C4-2B (cell line): ENCODE measurements at regions not wholly inside any gene's neighbourhood (a gene's known extent, or its start where the extent isn't known, plus 50 kb on each side); places are given as distances from the start of the nearest gene placed in this dataset.

ENCODE experiments used
- H3K27ac ChIP-seq: fragments of 450-650 bp; 2 replicates; pipeline ENCODE4 v1.5.1; 2017
- CTCF ChIP-seq: fragments of 450-650 bp; conservative IDR thresholded peaks from 2 replicates; pipeline ENCODE4 v1.5.1; 2017; ENCODE audit warnings: mild to moderate bottlenecking
- ZFX ChIP-seq: fragments of 450-650 bp; IDR thresholded peaks from 2 replicates; pipeline ENCODE4 v1.6.1; 2017

- TF ChIP-seq ZFX (no peak), CTCF (no peak)
- H3K27ac ChIP-seq, result no peak overlapping the region
Observed at GRCh38 chr19:30854207-30854606, 482.0 kb downstream of the ZNF536 start.

DNA sequence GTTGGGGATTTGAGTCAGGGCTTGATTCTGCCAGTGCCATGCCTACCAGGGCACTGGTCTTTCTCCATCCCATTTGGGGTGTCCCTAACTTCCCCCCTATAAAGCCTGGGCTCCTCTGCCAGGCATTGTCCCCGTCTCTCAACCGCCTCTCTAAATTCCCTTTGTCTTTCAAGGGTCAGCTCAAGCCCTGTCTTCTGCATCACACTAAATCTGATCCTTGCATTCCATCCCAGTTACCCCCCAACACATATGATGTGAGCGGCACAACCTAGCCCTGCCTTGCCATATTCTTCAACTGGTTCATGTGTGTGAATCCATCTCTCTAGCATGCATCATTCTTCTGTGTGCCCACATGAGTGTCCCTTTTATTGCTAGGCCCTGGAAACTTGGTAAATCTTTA lies 480.9 kb downstream of the ZNF536 start:
- no peak for TF ChIP-seq CTCF
- no peak for TF ChIP-seq ZFX

GRCh38 chr19:30852168-30852567 lies 480.0 kb downstream of the ZNF536 start:
- H3K27ac ChIP-seq, result no peak overlapping the region
- TF ChIP-seq CTCF, result no peak

More for the DNA sequence above, 480.9 kb downstream of the ZNF536 start:
- H3K27ac ChIP-seq, result no peak overlapping the region

DNA sequence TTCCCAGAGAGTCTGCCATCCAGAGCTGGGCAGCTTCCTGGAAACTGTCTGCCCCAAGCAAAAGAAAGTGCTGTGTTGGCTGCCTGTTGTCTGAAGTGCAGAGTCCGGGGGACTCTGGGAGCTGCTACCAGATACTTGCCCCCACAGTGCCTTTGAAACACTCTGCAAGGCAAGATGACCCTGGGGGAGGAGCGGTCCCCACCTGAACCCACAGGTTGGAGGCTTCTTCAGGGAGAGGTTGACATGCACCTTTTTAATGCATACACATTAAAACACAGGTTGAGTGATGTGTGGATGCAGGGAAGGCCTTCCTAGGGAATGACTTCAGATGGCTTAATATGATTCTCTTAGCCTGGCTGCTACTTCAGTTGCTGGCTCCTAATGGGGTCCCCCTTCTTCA lies 479.5 kb downstream of the ZNF536 start:
- TF ChIP-seq ZFX (no peak), CTCF (no peak)
- no peak overlapping the region for H3K27ac ChIP-seq

DNA sequence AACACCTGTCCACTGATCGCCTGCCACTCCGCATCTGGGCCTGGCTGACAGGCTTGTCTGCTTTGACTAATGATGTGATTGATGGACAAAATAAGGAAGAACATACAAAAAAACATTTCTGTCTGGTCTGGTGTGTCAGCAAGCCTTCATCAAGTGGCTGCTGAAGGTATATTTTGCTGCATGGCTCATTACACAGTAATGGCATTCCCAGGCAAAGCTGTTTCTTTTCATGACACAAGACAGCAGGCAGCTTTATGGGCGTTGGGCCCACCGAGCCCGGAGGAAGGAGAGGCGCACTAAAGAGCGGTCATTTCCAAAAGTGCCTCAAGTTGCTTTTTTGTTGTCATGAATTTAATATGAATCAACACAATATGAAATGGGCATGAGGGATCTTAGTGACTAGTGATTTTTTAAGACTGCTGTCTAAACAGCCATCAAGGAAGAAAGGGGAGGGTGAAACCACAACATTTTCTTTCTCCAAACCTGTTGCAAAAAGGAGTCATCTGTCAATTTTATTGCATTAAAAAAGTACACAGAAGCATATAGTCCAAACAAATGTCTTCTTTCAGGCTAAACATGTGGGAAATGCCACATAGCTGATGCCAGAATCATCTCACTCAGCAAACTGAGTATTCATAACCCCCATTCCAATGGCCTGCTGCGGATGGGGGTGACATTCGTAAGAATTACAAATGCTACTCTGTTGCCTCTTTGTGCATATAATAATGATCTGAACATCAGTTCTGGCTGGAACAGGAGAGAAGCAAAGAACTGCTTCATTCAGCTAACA lies 476.6 kb downstream of the ZNF536 start:
- no peak overlapping the region for H3K27ac ChIP-seq
- TF ChIP-seq ZFX, result no peak
- TF ChIP-seq CTCF, result no peak

GRCh38 chr19:30846102-30846501 lies 473.9 kb downstream of the ZNF536 start:
- TF ChIP-seq CTCF, result no peak
- TF ChIP-seq ZFX, result no peak
- H3K27ac ChIP-seq, result no peak overlapping the region

DNA sequence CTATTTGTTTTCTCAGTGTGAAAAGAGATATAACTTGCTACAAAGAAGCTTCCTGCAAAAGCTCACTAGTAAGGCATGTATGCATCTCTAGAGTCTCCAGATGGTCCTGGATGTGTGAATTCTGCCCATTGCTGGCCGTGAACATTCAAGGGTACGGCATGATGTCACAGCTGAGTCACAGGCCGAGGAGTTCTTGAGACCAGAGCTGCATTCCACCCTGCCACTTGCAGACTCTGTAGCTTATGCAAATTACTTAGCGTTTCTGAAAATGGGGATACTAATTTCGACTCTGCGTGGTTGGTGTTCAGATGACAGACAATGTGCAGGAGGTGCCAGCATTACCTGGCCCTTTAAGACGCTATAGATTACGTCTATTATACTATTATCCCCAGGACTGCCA lies 470.7 kb downstream of the ZNF536 start:
- H3K27ac ChIP-seq, result no peak overlapping the region
- TF ChIP-seq ZFX (no peak), CTCF (no peak)
